GM12878 (cell line): ENCODE measurements at regions not wholly inside any gene's neighbourhood (a gene's known extent, or its start where the extent isn't known, plus 50 kb on each side); places are given as distances from the start of the nearest gene placed in this dataset.

ENCODE experiments used
- ATAC-seq: fragments of 200-7000 bp; cut with Tn5 transposase; 3 replicates; pipeline ENCODE4 v1.9.1; 2020; ENCODE audit warnings: mild to moderate bottlenecking, moderate library complexity
- BruUV-seq: library from RNA; stranded (reverse); fragments of 400-500 nt; replicated peaks from 2 replicates; lab custom pipeline; 2021; lab: Mats Ljungman, UMichigan
- CTCF ChIA-PET: fragments of 300-600 bp; sonication (Branson Sonifier 250); formaldehyde crosslinking; extraction: SDS; loops from one replicate; lab custom pipeline; 2021; ENCODE audit warnings: inconsistent platforms; lab: Yijun Ruan, JAX
- POLR2A ChIA-PET: fragments of 350-600 bp; formaldehyde crosslinking; extraction: SDS; loops from one replicate; lab custom pipeline; 2021; ENCODE audit warnings: inconsistent platforms; lab: Charles Lee
- RAD21 ChIA-PET: fragments of 300-600 bp; sonication (Branson Sonifier 250); formaldehyde crosslinking; loops from one replicate; lab custom pipeline; 2023; ENCODE audit warnings: antibody characterized with exemption; ENCODE audit not compliant: unreplicated experiment; lab: Charles Lee
- SMC1A ChIA-PET: fragments of 300-600 bp; sonication (Branson Sonifier 250); formaldehyde crosslinking; loops from one replicate; lab custom pipeline; 2023; ENCODE audit not compliant: unreplicated experiment, uncharacterized antibody; lab: Charles Lee
- DNase-seq: peaks from one replicate; pipeline ENCODE4 v3.0.0-alpha.2; 2011; ENCODE audit warnings: low read depth, low spot score
- FAIRE-seq: peaks from 3 replicates; lab custom pipeline; 2011; peaks lifted over from hg19 to GRCh38; lab: Jason Lieb, UNC
- H2AFZ ChIP-seq: 2 replicates; pipeline ENCODE4 v1.6.0; 2011; ENCODE audit warnings: low read depth, low read length, control low read depth; ENCODE audit not compliant: control insufficient read depth
- H3K27ac ChIP-seq: 2 replicates; pipeline ENCODE4 v1.5.1; 2011; ENCODE audit warnings: control low read depth; ENCODE audit not compliant: control insufficient read depth, insufficient read depth
- H3K27me3 ChIP-seq, 2 experiments: replicated peaks in 1 of 2; 2 replicates each; pipeline versions ENCODE4 v1.6.0 to v1.6.1; 2011; ENCODE audit warnings: low read length in 1 of 2; ENCODE audit not compliant: control insufficient read depth in 2 of 2, insufficient read depth in 2 of 2
- H3K36me3 ChIP-seq, 2 experiments: 2 replicates each; pipeline ENCODE4 v1.5.1; 2011; ENCODE audit warnings: low read length in 1 of 2; ENCODE audit not compliant: control insufficient read depth in 2 of 2, insufficient read depth in 2 of 2
- H3K4me1 ChIP-seq: 2 replicates; pipeline ENCODE4 v1.6.1; 2011; ENCODE audit warnings: mild to moderate bottlenecking, low read length, moderate library complexity, mixed read lengths; ENCODE audit not compliant: control insufficient read depth, insufficient read depth
- H3K4me2 ChIP-seq: 2 replicates; pipeline ENCODE4 v1.6.0; 2011; ENCODE audit warnings: control low read depth; ENCODE audit not compliant: control insufficient read depth, insufficient read depth
- H3K4me3 ChIP-seq: fragments of 200-600 bp; sonication (generic); 2 replicates; pipeline ENCODE4 v1.5.1; 2016
- H3K79me2 ChIP-seq: 2 replicates; pipeline ENCODE4 v1.6.0; 2011; ENCODE audit warnings: low read length; ENCODE audit not compliant: control insufficient read depth, insufficient read depth
- H3K9ac ChIP-seq: 2 replicates; pipeline ENCODE4 v1.8.0; 2011; ENCODE audit warnings: low read length, control low read depth, mixed read lengths; ENCODE audit not compliant: control insufficient read depth, insufficient read depth
- H3K9me3 ChIP-seq: replicated peaks from 3 replicates; pipeline ENCODE4 v1.5.1; 2011; ENCODE audit warnings: mild to moderate bottlenecking, low read length; ENCODE audit not compliant: control insufficient read depth, insufficient read depth
- H4K20me1 ChIP-seq: 2 replicates; pipeline ENCODE4 v1.6.0; 2011; ENCODE audit not compliant: control insufficient read depth, insufficient read depth
- CBFB ChIP-seq: IDR thresholded peaks from 2 replicates; pipeline ENCODE4 v1.6.1; 2016; ENCODE audit warnings: antibody characterized with exemption, low read depth
- CREB1 ChIP-seq: IDR thresholded peaks from 2 replicates; pipeline ENCODE4 v1.6.1; 2012; ENCODE audit warnings: low read depth, mild to moderate bottlenecking, inconsistent platforms
- DPF2 ChIP-seq: fragments of 450-650 bp; IDR thresholded peaks from 2 replicates; pipeline ENCODE4 v1.6.1; 2017; ENCODE audit warnings: mild to moderate bottlenecking
- E2F4 ChIP-seq: IDR thresholded peaks from 2 replicates; pipeline ENCODE4 v1.6.1; 2012; ENCODE audit warnings: low read depth, low read length, improper control_type of control experiment
- EP300 ChIP-seq, 2 experiments: fragments of 150-350 bp in 1 of 2; IDR thresholded peaks; 2 replicates each; pipeline ENCODE4 v1.6.1; 2011 to 2012; ENCODE audit warnings: low read depth in 2 of 2, low read length in 2 of 2, borderline replicate concordance in 1 of 2, improper control_type of control experiment in 1 of 2, inconsistent platforms in 1 of 2; ENCODE audit not compliant: control insufficient read depth in 1 of 2
- GATAD2B ChIP-seq: fragments of 450-650 bp; conservative IDR thresholded peaks from 2 replicates; pipeline ENCODE4 v1.6.1; 2017; ENCODE audit warnings: low read depth, mild to moderate bottlenecking, moderate library complexity
- MLLT1 ChIP-seq: fragments of 450-650 bp; IDR thresholded peaks from 2 replicates; pipeline ENCODE4 v1.6.1; 2016; ENCODE audit warnings: mild to moderate bottlenecking
- MYB ChIP-seq: fragments of 150-350 bp; IDR thresholded peaks from 2 replicates; pipeline ENCODE4 v1.6.1; 2014; ENCODE audit warnings: mild to moderate bottlenecking, low read depth, low read length, borderline replicate concordance
- PAX8 ChIP-seq: fragments of 450-650 bp; IDR thresholded peaks from 2 replicates; pipeline ENCODE4 v1.6.1; 2017; ENCODE audit warnings: mild to moderate bottlenecking, moderate library complexity
- RB1 ChIP-seq: fragments of 450-650 bp; formaldehyde crosslinking; IDR thresholded peaks from 2 replicates; pipeline ENCODE4 v1.6.1; 2017; ENCODE audit warnings: mild to moderate bottlenecking, borderline replicate concordance
- RELA ChIP-seq: fragments of 450-650 bp; IDR thresholded peaks from 2 replicates; pipeline ENCODE4 v1.8.0; 2014; ENCODE audit warnings: borderline replicate concordance; ENCODE audit not compliant: partially characterized antibody
- ZBED1 ChIP-seq: IDR thresholded peaks from 2 replicates; pipeline ENCODE4 v1.6.1; 2016; ENCODE audit warnings: borderline replicate concordance
- ZNF274 ChIP-seq: IDR thresholded peaks from one replicate; pipeline ENCODE4 v1.8.0; 2011; ENCODE audit not compliant: insufficient read length, insufficient read depth
- ZNF592 ChIP-seq: fragments of 450-650 bp; IDR thresholded peaks from 2 replicates; pipeline ENCODE4 v1.6.1; 2017; ENCODE audit warnings: mild to moderate bottlenecking, moderate library complexity
- WGBS: methylation state at CpG from one replicate; pipeline ENCODE4 v1.1.6; 2016; ENCODE audit warnings: low lambda C conversion rate; ENCODE audit not compliant: insufficient replicate concordance, insufficient coverage; ENCODE audit errors: missing lambda C conversion rate; 5-methylcytosine and 5-hydroxymethylcytosine counted together
- in situ Hi-C: fragments of 300-500 bp; cut with MboI; formaldehyde crosslinking; loops from 9 replicates; pipeline ENCODE4 v1.14.3; 2018; ENCODE audit warnings: mixed read lengths
- intact Hi-C: fragments of 100-400 bp; cut with micrococcal nuclease; formaldehyde crosslinking; loops from one replicate; pipeline ENCODE4 v1.14.2; 2022; ENCODE audit not compliant: unreplicated experiment

GRCh38 chr2:167825664-167826063 is 421.7 kb downstream of the STK39 start (continued):
- TF ChIP-seq PAX8 = no peak
- TF ChIP-seq, all 136 proteins: peak for 0

GRCh38 chr2:167822690-167823465 is 424.5 kb downstream of the STK39 start:
- no peak for ATAC-seq
- POLR2A ChIA-PET = no interaction called here

More at GRCh38 chr2:167822690-167823465, 424.5 kb downstream of the STK39 start:
- TF ChIP-seq E2F4 (no peak), MYB (no peak), MLLT1 (no peak), CREB1 (no peak), EP300 (IDR thresholded peaks at IDR 0.05; ENCODE audit: borderline replicate concordance in 1 of 2, control insufficient read depth in 1 of 2, low read depth in 2 of 2, low read length in 2 of 2) (no peak), GATAD2B (no peak), CBFB (no peak), DPF2 (no peak), ZNF592 (no peak), PAX8 (no peak), RELA (no peak), ZNF274 (no peak), ZBED1 (no peak), RB1 (no peak)
- H3K9me3 ChIP-seq = no peaks in the 10 kb centered on the region
- no peak overlapping the region for H2AFZ ChIP-seq
- no peak overlapping the region for H3K27ac ChIP-seq
- H3K9ac ChIP-seq = no peak overlapping the region
- in situ Hi-C loops = no loop called here
- intact Hi-C loops = no loop called here
- WGBS = 14% methylated on average over 3 of the region's 3 CpGs
- no peak overlapping the region for H3K4me3 ChIP-seq
- no peak for FAIRE-seq
- no peaks in the 10 kb centered on the region for H3K79me2 ChIP-seq
- DNase-seq = no peak
- no peaks in the 10 kb centered on the region for H4K20me1 ChIP-seq
- no peaks in the 10 kb centered on the region for H3K36me3 ChIP-seq
- H3K4me1 ChIP-seq = no peaks in the 10 kb centered on the region
- RAD21 ChIA-PET = no interaction called here
- SMC1A ChIA-PET = no interaction called here
- BruUV-seq = no TSS peak
- CTCF ChIA-PET = interaction anchor here (0.6 kb wide), 1 partner anchor 244 kb away, joined by 3 read pairs; no protein-coding TSS in a partner anchor
- H3K4me2 ChIP-seq = no peak overlapping the region
- no peaks in the 10 kb centered on the region for H3K27me3 ChIP-seq
